Gastroesophageal sphincter (tissue), 4 donors: ENCODE measurements at regions not wholly inside any gene's neighbourhood (a gene's known extent, or its start where the extent isn't known, plus 50 kb on each side); places are given as distances from the start of the nearest gene placed in this dataset.

ENCODE experiments used
- ATAC-seq: fragments of 150-250 bp; one replicate; pipeline ENCODE4 v1.9.1; 2016; ENCODE audit warnings: mild to moderate bottlenecking, moderate library complexity
- H3K27ac ChIP-seq, 4 donors: fragments of 200-600 bp; sonication (generic) in 3 of 4; 1 replicate in 3 of 4; 2 replicates in 1 of 4; pipeline ENCODE4 v1.5.1; 2016 to 2019
- H3K27me3 ChIP-seq: fragments of 200-600 bp; sonication (generic); one replicate; pipeline ENCODE4 v1.5.1; 2019
- H3K36me3 ChIP-seq, 2 donors: fragments of 200-600 bp; sonication (generic); one replicate each; pipeline ENCODE4 v1.5.1; 2019; ENCODE audit warnings: control low read depth in 1 of 2
- H3K4me1 ChIP-seq, 3 donors: fragments of 200-600 bp; sonication (generic); 1 replicate in 2 of 3; 2 replicates in 1 of 3; pipeline ENCODE4 v1.5.1; 2016 to 2019; ENCODE audit warnings: control low read depth in 2 of 3
- H3K4me3 ChIP-seq, 2 donors: fragments of 200-600 bp; sonication (generic); one replicate each; pipeline ENCODE4 v1.5.1; 2019; ENCODE audit warnings: mild to moderate bottlenecking in 1 of 2, moderate library complexity in 1 of 2
- H3K9me3 ChIP-seq, 3 donors: fragments of 200-600 bp; sonication (generic); one replicate each; pipeline ENCODE4 v1.5.1; 2017 to 2019; ENCODE audit warnings: control low read depth in 2 of 3
- EP300 ChIP-seq: sonication (generic); formaldehyde crosslinking; IDR thresholded peaks from one replicate; pipeline ENCODE4 v1.6.1; 2017; ENCODE audit warnings: antibody characterized with exemption, mild to moderate bottlenecking
- POLR2A ChIP-seq, 2 donors: fragments of 450-650 bp; IDR thresholded peaks; one replicate each; pipeline ENCODE4 v1.6.1; 2017; ENCODE audit warnings: antibody characterized with exemption in 2 of 2, mild to moderate bottlenecking in 2 of 2, moderate library complexity in 1 of 2
- POLR2AphosphoS5 ChIP-seq: sonication (generic); formaldehyde crosslinking; IDR thresholded peaks from one replicate; pipeline ENCODE4 v1.6.1; 2017; ENCODE audit warnings: antibody characterized with exemption
- WGBS, 2 donors: methylation state at CpG; one replicate each; pipeline ENCODE4 v1.1.5; 2018; ENCODE audit warnings: low coverage in 1 of 2; 5-methylcytosine and 5-hydroxymethylcytosine counted together
- TF ChIP-seq, protein P1 (sequence below), 4 experiments: fragments of 200-600 bp in 2 of 4; fragments of 450-650 bp in 2 of 4; sonication (generic) in 1 of 4; IDR thresholded peaks; one replicate each; pipeline ENCODE4 v1.5.1; 2017 to 2019; ENCODE audit warnings: antibody characterized with exemption in 4 of 4, mild to moderate bottlenecking in 2 of 4, moderate library complexity in 2 of 4

- no peaks in the 10 kb centered on the region for H3K4me1 ChIP-seq
- no peaks in the 10 kb centered on the region for H3K36me3 ChIP-seq
- no peak for ATAC-seq
- no peaks in the 10 kb centered on the region for H3K27me3 ChIP-seq
- no peak overlapping the region for H3K4me3 ChIP-seq
- TF ChIP-seq EP300 (no peak), POLR2A (IDR thresholded peaks at IDR 0.05) (no peak), POLR2AphosphoS5 (no peak)
- TF ChIP-seq, protein P1, sequence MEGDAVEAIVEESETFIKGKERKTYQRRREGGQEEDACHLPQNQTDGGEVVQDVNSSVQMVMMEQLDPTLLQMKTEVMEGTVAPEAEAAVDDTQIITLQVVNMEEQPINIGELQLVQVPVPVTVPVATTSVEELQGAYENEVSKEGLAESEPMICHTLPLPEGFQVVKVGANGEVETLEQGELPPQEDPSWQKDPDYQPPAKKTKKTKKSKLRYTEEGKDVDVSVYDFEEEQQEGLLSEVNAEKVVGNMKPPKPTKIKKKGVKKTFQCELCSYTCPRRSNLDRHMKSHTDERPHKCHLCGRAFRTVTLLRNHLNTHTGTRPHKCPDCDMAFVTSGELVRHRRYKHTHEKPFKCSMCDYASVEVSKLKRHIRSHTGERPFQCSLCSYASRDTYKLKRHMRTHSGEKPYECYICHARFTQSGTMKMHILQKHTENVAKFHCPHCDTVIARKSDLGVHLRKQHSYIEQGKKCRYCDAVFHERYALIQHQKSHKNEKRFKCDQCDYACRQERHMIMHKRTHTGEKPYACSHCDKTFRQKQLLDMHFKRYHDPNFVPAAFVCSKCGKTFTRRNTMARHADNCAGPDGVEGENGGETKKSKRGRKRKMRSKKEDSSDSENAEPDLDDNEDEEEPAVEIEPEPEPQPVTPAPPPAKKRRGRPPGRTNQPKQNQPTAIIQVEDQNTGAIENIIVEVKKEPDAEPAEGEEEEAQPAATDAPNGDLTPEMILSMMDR (IDR thresholded peaks at IDR 0.05) = no peak
- WGBS, 2 donors = 54 to 60% methylated on average over 3 of the region's 3 CpGs
- no peaks in the 10 kb centered on the region for H3K9me3 ChIP-seq
- H3K27ac ChIP-seq = no peak overlapping the region
Measured at GRCh38 chr18:70994116-70994515, 705.3 kb downstream of the SOCS6 start.

GRCh38 chr18:70991577-70991976 is 702.7 kb downstream of the SOCS6 start:
- Histone ChIP-seq H3K27me3 (no peaks in the 10 kb centered on the region), H3K27ac (no peak overlapping the region), H3K9me3 (peaks cover 0 to 6% (median 0%) of the 10 kb centered on the region in 3 donors), H3K36me3 (no peaks in the 10 kb centered on the region), H3K4me1 (no peaks in the 10 kb centered on the region), H3K4me3 (no peak overlapping the region)
- no peak for TF ChIP-seq POLR2AphosphoS5
- TF ChIP-seq POLR2A (IDR thresholded peaks at IDR 0.05) = no peak
- TF ChIP-seq, protein P1 (IDR thresholded peaks at IDR 0.05) = no peak
- no peak for TF ChIP-seq EP300
- no peak for ATAC-seq

GRCh38 chr18:70985948-70986347 is 697.1 kb downstream of the SOCS6 start:
- Histone ChIP-seq H3K27me3 (no peaks in the 10 kb centered on the region), H3K27ac (no peak overlapping the region), H3K9me3 (peaks cover 0 to 19% (median 0%) of the 10 kb centered on the region in 3 donors), H3K4me3 (no peak overlapping the region), H3K4me1 (no peaks in the 10 kb centered on the region), H3K36me3 (no peaks in the 10 kb centered on the region)
- no peak for ATAC-seq
- TF ChIP-seq, protein P1 (IDR thresholded peaks at IDR 0.05) = no peak
- no peak for TF ChIP-seq EP300
- no peak for TF ChIP-seq POLR2A (IDR thresholded peaks at IDR 0.05)
- TF ChIP-seq POLR2AphosphoS5 = no peak
- WGBS, 2 donors = 80% methylated on average over 1 of the region's 1 CpG; no CpG with 5 or more reads in 1 of the 2 donors

GRCh38 chr18:70982292-70982691 is 693.4 kb downstream of the SOCS6 start:
- Histone ChIP-seq H3K27me3 (no peaks in the 10 kb centered on the region), H3K4me3 (no peak overlapping the region), H3K36me3 (no peaks in the 10 kb centered on the region), H3K9me3 (peaks cover 0 to 14% (median 0%) of the 10 kb centered on the region in 3 donors), H3K27ac (no peak overlapping the region), H3K4me1 (no peaks in the 10 kb centered on the region)
- ATAC-seq = no peak
- WGBS, 2 donors = 67 to 70% methylated on average over 2 of the region's 2 CpGs
- TF ChIP-seq EP300 = no peak
- no peak for TF ChIP-seq POLR2A (IDR thresholded peaks at IDR 0.05)
- TF ChIP-seq POLR2AphosphoS5 = no peak
- TF ChIP-seq, protein P1 (IDR thresholded peaks at IDR 0.05) = no peak

DNA sequence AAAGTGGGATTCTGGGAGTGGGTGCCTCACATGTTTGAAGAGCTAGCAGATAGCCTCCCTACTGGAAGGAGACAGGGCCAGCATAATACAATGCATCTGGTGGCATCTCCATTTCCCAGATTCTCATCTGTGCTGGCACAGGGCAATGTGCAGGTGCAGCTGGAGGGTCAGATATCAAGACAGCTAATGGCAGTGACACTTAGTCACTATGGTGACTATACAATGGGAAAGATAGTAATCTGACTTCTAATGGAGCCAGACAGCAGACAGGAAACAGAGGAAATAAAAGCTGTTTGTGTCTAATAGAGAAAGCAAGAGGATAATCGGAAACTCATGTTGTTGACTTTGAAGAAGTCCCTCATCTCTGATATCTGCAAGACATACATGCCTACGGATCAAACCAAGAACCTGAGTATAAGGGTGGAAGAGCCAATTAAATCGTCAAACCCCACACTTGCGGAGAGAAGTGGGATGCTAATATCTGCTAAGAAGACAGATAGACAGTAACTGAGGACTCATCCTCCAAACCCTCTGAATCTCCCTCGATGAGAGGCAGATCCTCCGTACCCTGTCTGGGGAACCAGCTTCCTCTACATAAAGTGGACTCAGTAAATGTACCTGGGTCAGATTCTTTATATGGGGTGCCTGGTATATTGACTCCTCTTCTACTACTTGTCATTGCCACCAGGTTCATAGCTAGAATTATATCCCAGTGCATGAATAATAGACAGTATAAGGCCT is 692.7 kb downstream of the SOCS6 start:
- TF ChIP-seq POLR2A (IDR thresholded peaks at IDR 0.05) (no peak), EP300 (no peak), POLR2AphosphoS5 (no peak)
- TF ChIP-seq, protein P1 (IDR thresholded peaks at IDR 0.05) = no peak
- Histone ChIP-seq H3K36me3 (no peaks in the 10 kb centered on the region), H3K9me3 (peaks cover 0 to 14% (median 0%) of the 10 kb centered on the region in 3 donors), H3K27ac (no peak overlapping the region), H3K27me3 (no peaks in the 10 kb centered on the region), H3K4me3 (no peak overlapping the region), H3K4me1 (no peaks in the 10 kb centered on the region)
- WGBS, 2 donors = 63 to 78% methylated on average over 1 to 6 of the region's 6 CpGs
- no peak for ATAC-seq
